Neural cell (in vitro differentiated cells): ENCODE measurements at regions not wholly inside any gene's neighbourhood (a gene's known extent, or its start where the extent isn't known, plus 50 kb on each side); places are given as distances from the start of the nearest gene placed in this dataset.

Experiments used
- H2AFZ ChIP-seq: fragments of 200-600, 300-800 bp; sonication (generic), shearing (Covaris generic); 2 replicates; pipeline ENCODE4 v1.6.0; 2014; ENCODE audit warnings: low read depth, mild to moderate bottlenecking, antibody characterized with exemption, low read length, moderate library complexity
- H3F3A ChIP-seq: fragments of 200-600 bp; shearing (Covaris generic); 2 replicates; pipeline ENCODE4 v1.6.1; 2016; ENCODE audit warnings: mild to moderate bottlenecking, moderate library complexity, mixed read lengths, antibody characterized with exemption, low read length; ENCODE audit not compliant: insufficient read depth, poor library complexity, severe bottlenecking
- H3K27ac ChIP-seq: fragments of 200-600, 300-800 bp; sonication (generic), shearing (Covaris generic); 2 replicates; pipeline ENCODE4 v1.5.1; 2014; ENCODE audit warnings: mild to moderate bottlenecking, low read length, moderate library complexity
- H3K27me3 ChIP-seq: fragments of 300-800, 200-600 bp; sonication (generic), shearing (Covaris generic); 2 replicates; pipeline ENCODE4 v1.6.0; 2014; ENCODE audit warnings: mild to moderate bottlenecking, low read depth, low read length, moderate library complexity; ENCODE audit not compliant: insufficient read depth
- H3K36me3 ChIP-seq: fragments of 300-800, 200-600 bp; sonication (generic), shearing (Covaris generic); 2 replicates; pipeline ENCODE4 v1.5.1; 2014; ENCODE audit warnings: mild to moderate bottlenecking, antibody characterized with exemption, low read length, moderate library complexity; ENCODE audit not compliant: insufficient read depth
- H3K4me2 ChIP-seq: fragments of 300-800, 200-600 bp; sonication (generic), shearing (Covaris generic); 2 replicates; pipeline ENCODE4 v1.6.0; 2014; ENCODE audit warnings: mild to moderate bottlenecking, low read length
- H3K4me3 ChIP-seq: fragments of 300-800, 200-600 bp; sonication (generic), shearing (Covaris generic); 2 replicates; pipeline ENCODE4 v1.5.1; 2014; ENCODE audit warnings: mild to moderate bottlenecking, low read length, moderate library complexity
- H3K79me2 ChIP-seq: fragments of 200-600 bp; shearing (Covaris generic); replicated peaks from 2 replicates; pipeline ENCODE4 v1.6.0; 2014; ENCODE audit warnings: mild to moderate bottlenecking, low read length, moderate library complexity; ENCODE audit not compliant: insufficient read depth
- H3K9ac ChIP-seq: fragments of 300-800, 200-600 bp; sonication (generic), shearing (Covaris generic); 2 replicates; pipeline ENCODE4 v1.6.1; 2016; ENCODE audit warnings: mild to moderate bottlenecking, low read length, mixed read lengths
- H3K9me2 ChIP-seq: fragments of 200-600 bp; shearing (Covaris generic); 2 replicates; pipeline ENCODE4 v1.6.1; 2016; ENCODE audit warnings: mild to moderate bottlenecking, low read length, mixed read lengths; ENCODE audit not compliant: insufficient read depth
- H3K9me3 ChIP-seq: fragments of 200-600, 300-800 bp; sonication (generic), shearing (Covaris generic); 2 replicates; pipeline ENCODE4 v1.6.1; 2016; ENCODE audit warnings: mild to moderate bottlenecking, mixed run types, low read length, moderate library complexity, mixed read lengths
- H4K20me1 ChIP-seq: fragments of 200-600 bp; shearing (Covaris generic); 2 replicates; pipeline ENCODE4 v1.6.1; 2016; ENCODE audit warnings: mild to moderate bottlenecking, mixed run types; ENCODE audit not compliant: insufficient read depth
- CTCF ChIP-seq: fragments of 450-650 bp; IDR thresholded peaks from 2 replicates; pipeline ENCODE4 v1.5.1; 2014; ENCODE audit warnings: antibody characterized with exemption, mild to moderate bottlenecking, moderate library complexity; ENCODE audit not compliant: poor library complexity, severe bottlenecking
- EP300 ChIP-seq: fragments of 450-650 bp; conservative IDR thresholded peaks from 2 replicates; pipeline ENCODE4 v1.6.1; 2014; ENCODE audit warnings: antibody characterized with exemption, mild to moderate bottlenecking, moderate library complexity; ENCODE audit not compliant: poor library complexity, severe bottlenecking
- EZH2 ChIP-seq: fragments of 200-600, 300-800 bp; shearing (Covaris generic), sonication (generic); IDR thresholded peaks from 2 replicates; pipeline ENCODE4 v1.6.1; 2014; ENCODE audit warnings: antibody characterized with exemption, low read length, borderline replicate concordance, mild to moderate bottlenecking; ENCODE audit not compliant: insufficient read depth, poor library complexity, severe bottlenecking
- MXI1 ChIP-seq: fragments of 450-650 bp; conservative IDR thresholded peaks from 2 replicates; pipeline ENCODE4 v1.6.1; 2014; ENCODE audit warnings: antibody characterized with exemption, mild to moderate bottlenecking; ENCODE audit not compliant: poor library complexity, severe bottlenecking
- POLR2AphosphoS5 ChIP-seq: IDR thresholded peaks from 2 replicates; pipeline ENCODE4 v1.6.1; 2012
- RAD21 ChIP-seq: fragments of 450-650 bp; conservative IDR thresholded peaks from 2 replicates; pipeline ENCODE4 v1.6.1; 2014; ENCODE audit warnings: antibody characterized with exemption, mild to moderate bottlenecking, moderate library complexity
- REST ChIP-seq: IDR thresholded peaks from 2 replicates; pipeline ENCODE4 v1.6.1; 2012; ENCODE audit warnings: borderline replicate concordance
- SMC3 ChIP-seq: fragments of 450-650 bp; conservative IDR thresholded peaks from 2 replicates; pipeline ENCODE4 v1.6.1; 2014; ENCODE audit warnings: antibody characterized with exemption, mild to moderate bottlenecking, moderate library complexity; ENCODE audit not compliant: poor library complexity
- TAF1 ChIP-seq: IDR thresholded peaks from 2 replicates; pipeline ENCODE4 v1.6.1; 2012; ENCODE audit warnings: low read depth

- H3K27ac ChIP-seq: no peak overlapping the region
- H3K9me3 ChIP-seq: no peaks in the 10 kb centered on the region
- H3K27me3 ChIP-seq: no peaks in the 10 kb centered on the region
- no peaks in the 10 kb centered on the region for H3K79me2 ChIP-seq
- no peak overlapping the region for H3K4me2 ChIP-seq
- no peaks in the 10 kb centered on the region for H3K36me3 ChIP-seq
- H4K20me1 ChIP-seq: no peaks in the 10 kb centered on the region
- TF ChIP-seq MXI1 (no peak), EZH2 (no peak), EP300 (no peak), TAF1 (no peak), RAD21 (no peak), SMC3 (no peak), CTCF (no peak), POLR2AphosphoS5 (no peak), REST (no peak)
- no peaks in the 10 kb centered on the region for H3F3A ChIP-seq
- no peaks in the 10 kb centered on the region for H3K9me2 ChIP-seq
- no peak overlapping the region for H3K9ac ChIP-seq
- no peak overlapping the region for H3K4me3 ChIP-seq
- no peak overlapping the region for H2AFZ ChIP-seq
These were observed 125.9 kb upstream of the MLN start for GRCh38 chr6:33929575-33930288.

- no peak for TF ChIP-seq POLR2AphosphoS5
- TF ChIP-seq SMC3: no peak
- TF ChIP-seq TAF1: no peak
- no peak for TF ChIP-seq CTCF
- no peak for TF ChIP-seq REST
- no peak for TF ChIP-seq EZH2
- no peak for TF ChIP-seq EP300
- no peak for TF ChIP-seq RAD21
- no peak for TF ChIP-seq MXI1
These were observed 123.8 kb upstream of the MLN start for GRCh38 chr6:33927616-33928015.

More at GRCh38 chr6:33927616-33928015, 123.8 kb upstream of the MLN start:
- H3K4me2 ChIP-seq: no peak overlapping the region
- no peaks in the 10 kb centered on the region for H4K20me1 ChIP-seq
- H3K36me3 ChIP-seq: no peaks in the 10 kb centered on the region
- H3K27ac ChIP-seq: no peak overlapping the region
- no peaks in the 10 kb centered on the region for H3F3A ChIP-seq
- no peaks in the 10 kb centered on the region for H3K9me2 ChIP-seq
- no peak overlapping the region for H3K9ac ChIP-seq
- no peak overlapping the region for H2AFZ ChIP-seq
- H3K27me3 ChIP-seq: no peaks in the 10 kb centered on the region
- no peak overlapping the region for H3K4me3 ChIP-seq
- no peaks in the 10 kb centered on the region for H3K79me2 ChIP-seq
- no peaks in the 10 kb centered on the region for H3K9me3 ChIP-seq
